Right lobe of liver (tissue), 4 donors: ENCODE measurements at regions not wholly inside any gene's neighbourhood (a gene's known extent, or its start where the extent isn't known, plus 50 kb on each side); places are given as distances from the start of the nearest gene placed in this dataset.

Source experiments
- CTCF ChIP-seq, 4 donors: fragments of 200-600 bp in 3 of 4; fragments of 450-650 bp in 1 of 4; IDR thresholded peaks; one replicate each; pipeline versions ENCODE4 v1.5.1 to v1.8.0; 2016 to 2022; ENCODE audit warnings: antibody characterized with exemption in 4 of 4, mild to moderate bottlenecking in 2 of 4
- POLR2A ChIP-seq: fragments of 450-650 bp; IDR thresholded peaks from one replicate; pipeline ENCODE4 v1.6.1; 2017; ENCODE audit warnings: antibody characterized with exemption, mild to moderate bottlenecking
- donor health status: DM: no; HTN: no; CAD: no.
- donor health status: DM: no; HTN: no; CAD: no.
- donor health status: DM: no; HTN: yes; CAD: no.

GRCh38 chr12:58509116-58509885, 411.0 kb downstream of the LRIG3 start:
- no peak for TF ChIP-seq CTCF (IDR thresholded peaks at IDR 0.05)
- TF ChIP-seq POLR2A = no peak
